ENCODE measurements at regions not wholly inside any gene's neighbourhood (a gene's known extent, or its start where the extent isn't known, plus 50 kb on each side); places are given as distances from the start of the nearest gene placed in this dataset.

DNA sequence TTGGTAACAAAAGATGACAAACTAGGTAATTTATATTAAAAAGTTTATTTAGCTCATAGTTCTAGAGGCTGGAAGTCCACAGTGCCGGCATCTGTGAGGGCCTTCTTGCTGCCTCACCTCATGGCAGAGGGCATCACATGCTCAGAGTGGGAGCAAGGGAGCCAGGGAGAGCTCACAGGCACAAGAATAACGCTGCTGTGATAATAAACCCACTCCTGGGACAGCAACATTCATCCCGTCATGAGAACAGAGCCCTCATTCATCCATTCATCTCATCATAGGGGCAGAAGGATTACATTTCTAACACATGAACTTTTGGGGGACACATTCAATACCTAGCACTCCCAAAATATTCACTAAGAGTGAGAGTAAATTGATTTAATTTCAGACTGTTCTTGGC lies 170.6 kb upstream of the AKR1E2 start:
- Histone ChIP-seq H3K9me3 (ENCODE audit: low read length) (no peaks in the 10 kb centered on the region), H3K27me3 (ENCODE audit: low read length) (no peaks in the 10 kb centered on the region), H2AFZ (ENCODE audit: low read length) (no peak overlapping the region), H3K4me1 (ENCODE audit: insufficient read depth, low read length) (peaks cover 26% of the 10 kb centered on the region), H3K27ac (ENCODE audit: low read length) (no peak overlapping the region), H4K20me1 (ENCODE audit: low read length) (no peaks in the 10 kb centered on the region), H3F3A (ENCODE audit: low read length, unreplicated experiment) (no peaks in the 10 kb centered on the region), H3K79me2 (ENCODE audit: low read length) (peaks cover 11% of the 10 kb centered on the region; the same call in 1 of the 2 replicates), H3K4me3 (ENCODE audit: low read length) (no peak overlapping the region), H3K9ac (ENCODE audit: low read length) (no peak overlapping the region), H3K9me2 (replicated peaks; ENCODE audit: low read length) (no peaks in the 10 kb centered on the region), H3K4me2 (ENCODE audit: low read length) (no peak overlapping the region), H3K36me3 (ENCODE audit: low read depth, low read length) (no peaks in the 10 kb centered on the region; the same call in 1 of the 2 replicates)
- intact Hi-C loops (cut with micrococcal nuclease): loop anchor here (10.0 kb wide), 2 partner anchors 111 to 1461 kb away; no protein-coding TSS in a partner anchor
- TF ChIP-seq EZH2 (IDR thresholded peaks at IDR 0.05; ENCODE audit: low read length, unreplicated experiment): no peak
- TF ChIP-seq EZH2phosphoT487 (IDR thresholded peaks at IDR 0.05; ENCODE audit: borderline replicate concordance, low read length): no peak
- TF ChIP-seq, protein P1, sequence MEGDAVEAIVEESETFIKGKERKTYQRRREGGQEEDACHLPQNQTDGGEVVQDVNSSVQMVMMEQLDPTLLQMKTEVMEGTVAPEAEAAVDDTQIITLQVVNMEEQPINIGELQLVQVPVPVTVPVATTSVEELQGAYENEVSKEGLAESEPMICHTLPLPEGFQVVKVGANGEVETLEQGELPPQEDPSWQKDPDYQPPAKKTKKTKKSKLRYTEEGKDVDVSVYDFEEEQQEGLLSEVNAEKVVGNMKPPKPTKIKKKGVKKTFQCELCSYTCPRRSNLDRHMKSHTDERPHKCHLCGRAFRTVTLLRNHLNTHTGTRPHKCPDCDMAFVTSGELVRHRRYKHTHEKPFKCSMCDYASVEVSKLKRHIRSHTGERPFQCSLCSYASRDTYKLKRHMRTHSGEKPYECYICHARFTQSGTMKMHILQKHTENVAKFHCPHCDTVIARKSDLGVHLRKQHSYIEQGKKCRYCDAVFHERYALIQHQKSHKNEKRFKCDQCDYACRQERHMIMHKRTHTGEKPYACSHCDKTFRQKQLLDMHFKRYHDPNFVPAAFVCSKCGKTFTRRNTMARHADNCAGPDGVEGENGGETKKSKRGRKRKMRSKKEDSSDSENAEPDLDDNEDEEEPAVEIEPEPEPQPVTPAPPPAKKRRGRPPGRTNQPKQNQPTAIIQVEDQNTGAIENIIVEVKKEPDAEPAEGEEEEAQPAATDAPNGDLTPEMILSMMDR (conservative IDR thresholded peaks at IDR 0.05; ENCODE audit: low read depth, low read length): no peak
- ChIA-PET CTCF (interaction anchor here (0.7 kb wide), 1 partner anchor 291 kb away, joined by 4 read pairs; no protein-coding TSS in a partner anchor), POLR2A (ENCODE audit: unreplicated experiment) (interaction anchor here (0.6 kb wide), 1 partner anchor 449 kb away, joined by 5 read pairs; no protein-coding TSS in a partner anchor)
- no TSS peak for BruUV-seq (replicated peaks)
- DNase-seq: no peak
- ATAC-seq: no peak

GRCh38 chr10:4654496-4654895 lies 171.5 kb upstream of the AKR1E2 start:
- H3K4me1 ChIP-seq (ENCODE audit: insufficient read depth, low read length): peaks cover 26% of the 10 kb centered on the region
- no peaks in the 10 kb centered on the region for H3K9me3 ChIP-seq (ENCODE audit: low read length)
- ChIA-PET CTCF (interaction anchor here (0.8 kb wide), 1 partner anchor 161 kb away, joined by 5 read pairs; no protein-coding TSS in a partner anchor), POLR2A (ENCODE audit: unreplicated experiment) (interaction anchor here (0.7 kb wide), 1 partner anchor 871 kb away, joined by 6 read pairs; no protein-coding TSS in a partner anchor)
- no peak for DNase-seq
- H4K20me1 ChIP-seq (ENCODE audit: low read length): no peaks in the 10 kb centered on the region
- intact Hi-C loops (cut with micrococcal nuclease): loop anchor here (10.0 kb wide), 2 partner anchors 110 to 1460 kb away; no protein-coding TSS in a partner anchor
- ATAC-seq: no peak
- no peak overlapping the region for H3K27ac ChIP-seq (ENCODE audit: low read length)
- TF ChIP-seq, protein P1 (conservative IDR thresholded peaks at IDR 0.05; ENCODE audit: low read depth, low read length): no peak
- TF ChIP-seq EZH2 (IDR thresholded peaks at IDR 0.05; ENCODE audit: low read length, unreplicated experiment) (no peak), EZH2phosphoT487 (IDR thresholded peaks at IDR 0.05; ENCODE audit: borderline replicate concordance, low read length) (no peak)
- H3K9ac ChIP-seq (ENCODE audit: low read length): no peak overlapping the region
- H3K36me3 ChIP-seq (ENCODE audit: low read depth, low read length): no peaks in the 10 kb centered on the region; the same call in 1 of the 2 replicates
- 0 out of 2 replicates have a peak, but pooled peaks cover 2% of the 10 kb centered on the region for H3K79me2 ChIP-seq (ENCODE audit: low read length)
- no peaks in the 10 kb centered on the region for H3F3A ChIP-seq (ENCODE audit: low read length, unreplicated experiment)
- H3K9me2 ChIP-seq (replicated peaks; ENCODE audit: low read length): no peaks in the 10 kb centered on the region
- no TSS peak for BruUV-seq (replicated peaks)
- H3K4me2 ChIP-seq (ENCODE audit: low read length): no peak overlapping the region
- no peaks in the 10 kb centered on the region for H3K27me3 ChIP-seq (ENCODE audit: low read length)
- no peak overlapping the region for H2AFZ ChIP-seq (ENCODE audit: low read length)
- no peak overlapping the region for H3K4me3 ChIP-seq (ENCODE audit: low read length)

DNA sequence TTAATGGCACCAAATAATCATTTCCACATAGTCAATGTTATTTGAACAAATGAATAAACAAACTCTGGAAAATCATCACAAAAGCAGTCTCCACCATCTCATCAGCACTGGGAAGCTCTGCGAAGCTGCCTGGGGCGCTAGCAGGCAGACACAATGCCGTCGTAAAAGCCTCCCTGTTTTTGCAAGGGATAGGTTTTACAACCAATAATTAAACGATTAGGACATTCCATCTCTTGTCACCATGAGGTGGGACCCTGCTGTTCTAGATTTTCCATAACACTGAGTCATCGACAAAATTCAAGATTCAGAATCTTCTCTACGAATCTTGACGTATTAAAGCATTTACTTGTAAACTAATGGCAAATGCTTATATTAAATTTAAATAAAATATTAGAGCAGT lies 172.8 kb upstream of the AKR1E2 start:
- Histone ChIP-seq H3K4me1 (ENCODE audit: insufficient read depth, low read length) (peaks cover 17% of the 10 kb centered on the region), H3K27me3 (ENCODE audit: low read length) (no peaks in the 10 kb centered on the region), H3K4me2 (ENCODE audit: low read length) (no peak overlapping the region), H2AFZ (ENCODE audit: low read length) (no peak overlapping the region), H3K9me2 (replicated peaks; ENCODE audit: low read length) (no peaks in the 10 kb centered on the region), H3K9ac (ENCODE audit: low read length) (no peak overlapping the region), H3K79me2 (ENCODE audit: low read length) (no peaks in the 10 kb centered on the region), H3K4me3 (ENCODE audit: low read length) (no peak overlapping the region), H3K36me3 (ENCODE audit: low read depth, low read length) (no peaks in the 10 kb centered on the region; the same call in 1 of the 2 replicates), H3K9me3 (ENCODE audit: low read length) (no peaks in the 10 kb centered on the region), H3K27ac (ENCODE audit: low read length) (no peak overlapping the region), H3F3A (ENCODE audit: low read length, unreplicated experiment) (no peaks in the 10 kb centered on the region), H4K20me1 (ENCODE audit: low read length) (no peaks in the 10 kb centered on the region)
- no TSS peak for BruUV-seq (replicated peaks)
- CTCF ChIA-PET: no interaction called here
- DNase-seq (no peak), ATAC-seq (no peak)
- POLR2A ChIA-PET (ENCODE audit: unreplicated experiment): interaction anchor here (0.6 kb wide), 1 partner anchor 843 kb away, joined by 13 read pairs; no protein-coding TSS in a partner anchor
- TF ChIP-seq EZH2phosphoT487 (IDR thresholded peaks at IDR 0.05; ENCODE audit: borderline replicate concordance, low read length) (no peak), EZH2 (IDR thresholded peaks at IDR 0.05; ENCODE audit: low read length, unreplicated experiment) (no peak)
- TF ChIP-seq, protein P1 (conservative IDR thresholded peaks at IDR 0.05; ENCODE audit: low read depth, low read length): no peak
- intact Hi-C loops (cut with micrococcal nuclease): loop anchor here (10.0 kb wide), 2 partner anchors 108 to 1458 kb away; no protein-coding TSS in a partner anchor

All from PC-3 (cell line).